BJ (cell line): ENCODE measurements at regions not wholly inside any gene's neighbourhood (a gene's known extent, or its start where the extent isn't known, plus 50 kb on each side); places are given as distances from the start of the nearest gene placed in this dataset.

Source experiments
- CTCF ChIA-PET: fragments of 350-600 bp; formaldehyde crosslinking; extraction: SDS; loops from one replicate; lab custom pipeline; 2021; ENCODE audit warnings: antibody characterized with exemption, inconsistent platforms; lab: Yijun Ruan, JAX
- POLR2A ChIA-PET: fragments of 300-600 bp; sonication (Branson Sonifier 250); formaldehyde crosslinking; extraction: SDS; loops from one replicate; lab custom pipeline; 2021; ENCODE audit warnings: antibody characterized with exemption; lab: Charles Lee
- DNase-seq: peaks from one replicate; pipeline ENCODE4 v3.0.0-alpha.2; 2011; ENCODE audit warnings: low read depth
- H3K27me3 ChIP-seq: 2 replicates; pipeline ENCODE4 v1.6.0; 2011; ENCODE audit warnings: low read length; ENCODE audit not compliant: control insufficient read depth, insufficient read depth
- H3K36me3 ChIP-seq: 2 replicates; pipeline ENCODE4 v1.5.1; 2011; ENCODE audit warnings: low read length; ENCODE audit not compliant: control insufficient read depth, insufficient read depth
- H3K4me3 ChIP-seq: 2 replicates; pipeline ENCODE4 v1.5.1; 2011; ENCODE audit warnings: low read depth, mild to moderate bottlenecking, control low read depth, low read length
- CTCF ChIP-seq: IDR thresholded peaks from 2 replicates; pipeline ENCODE4 v1.5.1; 2011; ENCODE audit warnings: low read depth, mild to moderate bottlenecking, control low read depth, inconsistent platforms, low read length, moderate library complexity; ENCODE audit not compliant: insufficient read depth

- Histone ChIP-seq H3K27me3 (no peaks in the 10 kb centered on the region), H3K36me3 (no peaks in the 10 kb centered on the region), H3K4me3 (no peak overlapping the region)
- TF ChIP-seq CTCF = no peak
- POLR2A ChIA-PET = no interaction called here
- DNase-seq = no peak
- CTCF ChIA-PET = no interaction called here
These were observed 2184.4 kb upstream of the AGA start for GRCh38 chr4:179626687-179627086.

GRCh38 chr4:179631321-179631720 is 2189.1 kb upstream of the AGA start:
- DNase-seq = no peak
- no peaks in the 10 kb centered on the region for H3K27me3 ChIP-seq
- no peak overlapping the region for H3K4me3 ChIP-seq
- POLR2A ChIA-PET = no interaction called here
- H3K36me3 ChIP-seq = no peaks in the 10 kb centered on the region
- CTCF ChIA-PET = no interaction called here
- TF ChIP-seq CTCF = no peak

GRCh38 chr4:179634862-179635261 is 2192.6 kb upstream of the AGA start:
- Histone ChIP-seq H3K27me3 (no peaks in the 10 kb centered on the region), H3K4me3 (no peak overlapping the region), H3K36me3 (no peaks in the 10 kb centered on the region)
- no peak for TF ChIP-seq CTCF
- ChIA-PET CTCF (no interaction called here), POLR2A (no interaction called here)
- DNase-seq = no peak

GRCh38 chr4:179662522-179662921 is 2220.3 kb upstream of the AGA start:
- no peak for DNase-seq
- Histone ChIP-seq H3K4me3 (no peak overlapping the region), H3K27me3 (no peaks in the 10 kb centered on the region), H3K36me3 (no peaks in the 10 kb centered on the region)
- POLR2A ChIA-PET = no interaction called here
- CTCF ChIA-PET = interaction anchor here (0.8 to 1.0 kb wide), 2 partner anchors 14 to 131 kb away, joined by 3 read pairs; no protein-coding TSS in a partner anchor
- no peak for TF ChIP-seq CTCF

GRCh38 chr4:179663641-179664429 is 2221.6 kb upstream of the AGA start:
- ChIA-PET POLR2A (no interaction called here), CTCF (no interaction called here)

More at GRCh38 chr4:179663641-179664429, 2221.6 kb upstream of the AGA start:
- Histone ChIP-seq H3K4me3 (no peak overlapping the region), H3K27me3 (no peaks in the 10 kb centered on the region), H3K36me3 (no peaks in the 10 kb centered on the region)
- TF ChIP-seq CTCF = no peak
- no peak for DNase-seq
